CD4-positive, alpha-beta T cell treated with Interferon gamma for 1 hour (primary cell): ENCODE measurements at regions not wholly inside any gene's neighbourhood (a gene's known extent, or its start where the extent isn't known, plus 50 kb on each side); places are given as distances from the start of the nearest gene placed in this dataset.

Experiments used
- DNase-seq: peaks from one replicate; pipeline ENCODE4 v3.0.0-alpha.2; 2020

- DNase-seq: no peak
Measured at GRCh38 chr11:110032957-110033570, 60.1 kb upstream of the ZC3H12C start.

GRCh38 chr11:110034806-110035205 lies 58.4 kb upstream of the ZC3H12C start:
- no peak for DNase-seq

GRCh38 chr11:110035357-110035756 lies 57.8 kb upstream of the ZC3H12C start:
- DNase-seq: no peak

GRCh38 chr11:110038201-110038600 lies 55.0 kb upstream of the ZC3H12C start:
- no peak for DNase-seq
